ENCODE measurements at regions not wholly inside any gene's neighbourhood (a gene's known extent, or its start where the extent isn't known, plus 50 kb on each side); places are given as distances from the start of the nearest gene placed in this dataset.

DNA sequence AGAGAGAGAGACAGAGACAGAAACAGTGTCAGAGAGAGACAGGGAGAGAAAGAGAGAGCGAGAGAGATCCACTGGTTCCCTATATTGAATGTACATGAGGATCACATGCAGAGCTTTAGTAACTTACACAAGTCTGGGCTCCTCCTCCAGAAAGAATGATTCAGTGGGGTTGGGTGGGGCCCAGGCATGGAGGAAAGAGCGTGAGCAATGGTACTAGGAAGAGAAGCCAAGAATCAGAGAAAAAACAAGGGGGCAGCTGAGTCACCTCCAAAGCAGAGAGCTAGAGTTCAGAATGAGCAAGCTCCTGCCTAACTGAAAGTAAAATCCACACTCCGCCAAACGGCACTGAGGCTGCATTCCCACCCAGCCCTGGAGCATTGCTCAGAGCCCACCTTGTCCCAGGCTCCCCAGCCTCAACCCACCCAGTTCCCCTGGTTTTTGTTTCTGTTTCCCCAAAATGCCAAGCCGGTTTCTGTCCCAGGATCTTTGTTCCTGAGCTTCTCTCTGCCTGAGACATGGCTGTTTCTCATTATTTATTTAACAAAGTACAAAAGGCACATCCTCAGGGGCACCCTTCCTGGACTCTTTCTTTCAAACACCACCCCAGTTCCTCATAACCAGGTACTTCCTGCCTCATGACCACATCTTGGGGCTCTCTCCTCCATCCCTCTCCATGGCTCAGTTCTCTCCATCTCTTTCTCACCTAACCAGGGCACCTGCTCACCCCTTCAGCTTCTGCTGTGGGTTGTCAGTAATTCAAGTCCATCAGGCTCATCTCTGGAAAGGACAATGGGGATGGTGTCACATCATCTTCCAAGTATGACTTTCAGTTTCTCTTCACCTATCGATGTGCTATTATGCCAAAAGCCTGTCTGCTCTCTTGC, 670.3 kb upstream of the TBX3 start:
- Mint-ChIP-seq H3K27ac (no peak overlapping the region), H3K4me3 (no peak overlapping the region)

DNA sequence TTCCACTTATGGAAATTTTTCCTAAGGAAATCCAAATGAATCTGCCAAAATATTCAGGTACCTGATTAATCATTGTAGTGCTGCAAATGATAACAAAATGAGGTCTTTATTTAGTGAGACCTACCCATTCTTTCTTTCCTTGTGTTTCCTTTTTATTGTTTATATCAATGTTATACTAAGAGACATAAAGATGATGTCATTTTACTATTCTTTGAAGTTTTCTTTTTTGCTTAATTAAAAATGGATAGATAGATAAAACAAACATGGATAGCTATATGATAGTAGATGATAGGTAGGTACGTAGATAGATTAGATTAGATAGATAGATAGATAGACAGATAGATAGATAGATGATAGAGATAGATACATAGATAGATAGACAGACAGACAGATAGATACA, 669.5 kb upstream of the TBX3 start:
- no peaks in the 10 kb centered on the region for H3K9me3 ChIP-seq
- H3K4me1 ChIP-seq (ENCODE audit: control insufficient read depth in 1 of 2, extremely low read depth in 1 of 2, insufficient read depth in 2 of 2, low read length in 2 of 2), result no peaks in the 10 kb centered on the region
- no peaks in the 10 kb centered on the region for H3K36me3 Mint-ChIP-seq
- DNase-seq (no peak), ATAC-seq (replicated peaks in 1 of 4) (no peak)
- no peaks in the 10 kb centered on the region for H3K27me3 ChIP-seq (replicated peaks in 1 of 2; ENCODE audit: control insufficient read depth in 2 of 2, extremely low read depth in 1 of 2, insufficient read depth in 2 of 2, low read length in 1 of 2)
- H3K27ac ChIP-seq (ENCODE audit: low read length), result no peak overlapping the region
- H3K9me3 Mint-ChIP-seq, result peaks cover 5 to 9% (median 8%) of the 10 kb centered on the region in 3 donors
- no CpG with 5 or more reads among the region's 1 CpG for WGBS (ENCODE audit: insufficient coverage)
- no peaks in the 10 kb centered on the region for H3K4me1 Mint-ChIP-seq
- CTCF ChIA-PET, result no interaction called here
- H3K27ac Mint-ChIP-seq, result no peak overlapping the region
- H3K4me3 ChIP-seq (ENCODE audit: control insufficient read depth in 1 of 2, extremely low read depth in 1 of 2, low read length in 1 of 2), result no peak overlapping the region
- H3K4me3 Mint-ChIP-seq, result no peak overlapping the region
- H3K36me3 ChIP-seq (ENCODE audit: control insufficient read depth in 2 of 2, extremely low read depth in 1 of 2, insufficient read depth in 1 of 2, low read length in 1 of 2), result no peaks in the 10 kb centered on the region
- POLR2A ChIA-PET, result no interaction called here
- H3K27me3 Mint-ChIP-seq, result no peaks in the 10 kb centered on the region

More for the DNA sequence above, 670.3 kb upstream of the TBX3 start:
- Mint-ChIP-seq H3K27me3 (no peaks in the 10 kb centered on the region), H3K36me3 (no peaks in the 10 kb centered on the region), H3K4me1 (no peaks in the 10 kb centered on the region), H3K9me3 (peaks cover 5 to 9% (median 8%) of the 10 kb centered on the region in 3 donors)
- H3K4me1 ChIP-seq (ENCODE audit: control insufficient read depth in 1 of 2, extremely low read depth in 1 of 2, insufficient read depth in 2 of 2, low read length in 2 of 2), result no peaks in the 10 kb centered on the region
- no peaks in the 10 kb centered on the region for H3K36me3 ChIP-seq (ENCODE audit: control insufficient read depth in 2 of 2, extremely low read depth in 1 of 2, insufficient read depth in 1 of 2, low read length in 1 of 2)
- H3K27ac ChIP-seq (ENCODE audit: low read length), result no peak overlapping the region
- ATAC-seq (replicated peaks in 1 of 4), result no peak
- POLR2A ChIA-PET, result no interaction called here
- 65% methylated on average over 4 of the region's 6 CpGs for WGBS (ENCODE audit: insufficient coverage)
- CTCF ChIA-PET, result no interaction called here
- H3K27me3 ChIP-seq (replicated peaks in 1 of 2; ENCODE audit: control insufficient read depth in 2 of 2, extremely low read depth in 1 of 2, insufficient read depth in 2 of 2, low read length in 1 of 2), result no peaks in the 10 kb centered on the region
- no peak overlapping the region for H3K4me3 ChIP-seq (ENCODE audit: control insufficient read depth in 1 of 2, extremely low read depth in 1 of 2, low read length in 1 of 2)
- H3K9me3 ChIP-seq, result no peaks in the 10 kb centered on the region
- no peak for DNase-seq

DNA sequence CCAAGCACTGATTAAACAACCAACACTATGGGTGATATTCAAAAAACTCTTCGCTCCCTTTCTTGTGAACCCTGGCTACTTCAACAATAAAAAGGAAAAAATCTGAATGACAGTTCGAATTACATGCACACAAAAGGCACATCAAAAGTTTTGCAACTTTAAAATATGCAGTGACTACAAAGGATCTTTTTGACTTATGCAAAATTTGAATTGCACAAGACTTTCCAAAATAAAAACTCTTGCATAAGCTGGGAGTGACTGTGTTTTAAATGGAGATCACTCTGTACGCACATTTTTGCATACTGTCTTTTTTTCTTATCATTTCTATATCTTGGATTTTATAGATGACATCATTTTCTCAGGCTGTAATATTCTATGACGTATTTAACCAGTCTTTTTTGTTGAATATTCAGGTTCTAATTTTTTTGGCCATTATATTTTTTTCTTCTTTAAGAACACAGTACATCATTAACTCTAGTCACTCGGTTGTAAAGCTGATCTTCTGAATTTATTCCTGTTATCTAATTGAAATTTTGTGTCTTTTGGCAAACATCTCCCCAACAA, 667.6 kb upstream of the TBX3 start:
- CTCF ChIA-PET, result no interaction called here
- no peak overlapping the region for H3K27ac Mint-ChIP-seq
- H3K9me3 ChIP-seq, result no peaks in the 10 kb centered on the region

GRCh38 chr12:115349711-115350110, 665.7 kb upstream of the TBX3 start:
- Mint-ChIP-seq H3K27me3 (no peaks in the 10 kb centered on the region), H3K4me3 (no peak overlapping the region), H3K4me1 (no peaks in the 10 kb centered on the region), H3K36me3 (no peaks in the 10 kb centered on the region), H3K27ac (no peak overlapping the region), H3K9me3 (peaks cover 0 to 12% (median 7%) of the 10 kb centered on the region in 3 donors)
- no CpG with 5 or more reads among the region's 1 CpG for WGBS (ENCODE audit: insufficient coverage)
- ChIA-PET CTCF (no interaction called here), POLR2A (no interaction called here)
- DNase-seq (no peak), ATAC-seq (replicated peaks in 1 of 4) (no peak)
- no peaks in the 10 kb centered on the region for H3K36me3 ChIP-seq (ENCODE audit: control insufficient read depth in 2 of 2, extremely low read depth in 1 of 2, insufficient read depth in 1 of 2, low read length in 1 of 2)
- no peak overlapping the region for H3K27ac ChIP-seq (ENCODE audit: low read length)
- H3K27me3 ChIP-seq (replicated peaks in 1 of 2; ENCODE audit: control insufficient read depth in 2 of 2, extremely low read depth in 1 of 2, insufficient read depth in 2 of 2, low read length in 1 of 2), result no peaks in the 10 kb centered on the region
- H3K4me3 ChIP-seq (ENCODE audit: control insufficient read depth in 1 of 2, extremely low read depth in 1 of 2, low read length in 1 of 2), result no peak overlapping the region
- H3K4me1 ChIP-seq (ENCODE audit: control insufficient read depth in 1 of 2, extremely low read depth in 1 of 2, insufficient read depth in 2 of 2, low read length in 2 of 2), result no peaks in the 10 kb centered on the region
- no peaks in the 10 kb centered on the region for H3K9me3 ChIP-seq

More for the DNA sequence above, 667.6 kb upstream of the TBX3 start:
- no peak overlapping the region for H3K4me3 ChIP-seq (ENCODE audit: control insufficient read depth in 1 of 2, extremely low read depth in 1 of 2, low read length in 1 of 2)
- no peaks in the 10 kb centered on the region for H3K27me3 ChIP-seq (replicated peaks in 1 of 2; ENCODE audit: control insufficient read depth in 2 of 2, extremely low read depth in 1 of 2, insufficient read depth in 2 of 2, low read length in 1 of 2)
- no peaks in the 10 kb centered on the region for H3K36me3 ChIP-seq (ENCODE audit: control insufficient read depth in 2 of 2, extremely low read depth in 1 of 2, insufficient read depth in 1 of 2, low read length in 1 of 2)
- Mint-ChIP-seq H3K27me3 (no peaks in the 10 kb centered on the region), H3K4me1 (no peaks in the 10 kb centered on the region), H3K9me3 (peaks cover 5 to 9% (median 8%) of the 10 kb centered on the region in 3 donors), H3K4me3 (no peak overlapping the region), H3K36me3 (no peaks in the 10 kb centered on the region)
- ATAC-seq (replicated peaks in 1 of 4) (no peak), DNase-seq (no peak)
- POLR2A ChIA-PET, result no interaction called here
- H3K27ac ChIP-seq (ENCODE audit: low read length), result no peak overlapping the region
- WGBS (ENCODE audit: insufficient coverage), result 80% methylated on average over 1 of the region's 5 CpGs
- no peaks in the 10 kb centered on the region for H3K4me1 ChIP-seq (ENCODE audit: control insufficient read depth in 1 of 2, extremely low read depth in 1 of 2, insufficient read depth in 2 of 2, low read length in 2 of 2)

DNA sequence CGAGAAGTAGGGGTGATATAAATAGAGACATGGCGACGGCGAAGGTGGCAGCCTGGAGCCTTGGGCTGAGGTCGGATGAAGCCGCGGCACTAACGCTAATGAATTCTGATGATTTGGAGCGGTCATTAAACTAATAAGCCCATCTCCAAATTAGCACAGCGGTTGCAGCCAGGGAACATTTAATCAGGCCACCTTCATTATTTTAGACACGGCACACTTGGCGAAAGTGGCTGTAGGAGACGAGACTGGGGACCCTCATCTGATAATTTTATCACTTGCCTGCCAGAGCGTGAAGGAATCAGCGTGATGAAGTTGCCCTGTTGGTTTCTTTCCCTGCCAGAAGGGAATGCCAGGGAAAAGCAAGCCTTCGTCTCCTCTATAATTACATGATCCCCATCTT, 664.3 kb upstream of the TBX3 start:
- Histone ChIP-seq H3K4me3 (ENCODE audit: control insufficient read depth in 1 of 2, extremely low read depth in 1 of 2, low read length in 1 of 2) (no peak overlapping the region), H3K27ac (ENCODE audit: low read length) (no peak overlapping the region), H3K4me1 (ENCODE audit: control insufficient read depth in 1 of 2, extremely low read depth in 1 of 2, insufficient read depth in 2 of 2, low read length in 2 of 2) (no peaks in the 10 kb centered on the region), H3K9me3 (no peaks in the 10 kb centered on the region), H3K27me3 (replicated peaks in 1 of 2; ENCODE audit: control insufficient read depth in 2 of 2, extremely low read depth in 1 of 2, insufficient read depth in 2 of 2, low read length in 1 of 2) (no peaks in the 10 kb centered on the region), H3K36me3 (ENCODE audit: control insufficient read depth in 2 of 2, extremely low read depth in 1 of 2, insufficient read depth in 1 of 2, low read length in 1 of 2) (no peaks in the 10 kb centered on the region)
- Mint-ChIP-seq H3K4me3 (no peak overlapping the region), H3K36me3 (no peaks in the 10 kb centered on the region), H3K27ac (no peak overlapping the region), H3K4me1 (no peaks in the 10 kb centered on the region), H3K27me3 (no peaks in the 10 kb centered on the region), H3K9me3 (peaks cover 4 to 15% (median 4%) of the 10 kb centered on the region in 3 donors)
- POLR2A ChIA-PET, result no interaction called here
- DNase-seq, result no peak
- 95% methylated on average over 4 of the region's 16 CpGs for WGBS (ENCODE audit: insufficient coverage)
- CTCF ChIA-PET, result no interaction called here
- ATAC-seq (replicated peaks in 1 of 4), result no peak

- Histone ChIP-seq H3K9me3 (no peaks in the 10 kb centered on the region), H3K4me3 (ENCODE audit: control insufficient read depth in 1 of 2, extremely low read depth in 1 of 2, low read length in 1 of 2) (no peak overlapping the region), H3K36me3 (ENCODE audit: control insufficient read depth in 2 of 2, extremely low read depth in 1 of 2, insufficient read depth in 1 of 2, low read length in 1 of 2) (no peaks in the 10 kb centered on the region), H3K27me3 (replicated peaks in 1 of 2; ENCODE audit: control insufficient read depth in 2 of 2, extremely low read depth in 1 of 2, insufficient read depth in 2 of 2, low read length in 1 of 2) (no peaks in the 10 kb centered on the region), H3K27ac (ENCODE audit: low read length) (no peak overlapping the region), H3K4me1 (ENCODE audit: control insufficient read depth in 1 of 2, extremely low read depth in 1 of 2, insufficient read depth in 2 of 2, low read length in 2 of 2) (no peaks in the 10 kb centered on the region)
- no peak overlapping the region for H3K27ac Mint-ChIP-seq
- no peak overlapping the region for H3K4me3 Mint-ChIP-seq
- H3K27me3 Mint-ChIP-seq, result no peaks in the 10 kb centered on the region
- H3K9me3 Mint-ChIP-seq, result peaks cover 4 to 32% (median 14%) of the 10 kb centered on the region in 3 donors
- H3K4me1 Mint-ChIP-seq, result no peaks in the 10 kb centered on the region
- ATAC-seq (replicated peaks in 1 of 4) (no peak), DNase-seq (no peak)
- POLR2A ChIA-PET, result no interaction called here
- CTCF ChIA-PET, result no interaction called here
- no peaks in the 10 kb centered on the region for H3K36me3 Mint-ChIP-seq
- WGBS (ENCODE audit: insufficient coverage), result no CpG with 5 or more reads among the region's 5 CpGs
These were observed 659.6 kb upstream of the TBX3 start for GRCh38 chr12:115343601-115344000.
